Activated CD4-positive, alpha-beta T cell treated with anti-CD3 and anti-CD28 coated beads, Interleukin-2, amount 50 U/mL, for 48 hours (primary cell): ENCODE measurements at regions not wholly inside any gene's neighbourhood (a gene's known extent, or its start where the extent isn't known, plus 50 kb on each side); places are given as distances from the start of the nearest gene placed in this dataset.

Source experiments
- DNase-seq, 2 experiments: peaks; one replicate each; pipeline ENCODE4 v3.0.0-alpha.2; 2020

DNA sequence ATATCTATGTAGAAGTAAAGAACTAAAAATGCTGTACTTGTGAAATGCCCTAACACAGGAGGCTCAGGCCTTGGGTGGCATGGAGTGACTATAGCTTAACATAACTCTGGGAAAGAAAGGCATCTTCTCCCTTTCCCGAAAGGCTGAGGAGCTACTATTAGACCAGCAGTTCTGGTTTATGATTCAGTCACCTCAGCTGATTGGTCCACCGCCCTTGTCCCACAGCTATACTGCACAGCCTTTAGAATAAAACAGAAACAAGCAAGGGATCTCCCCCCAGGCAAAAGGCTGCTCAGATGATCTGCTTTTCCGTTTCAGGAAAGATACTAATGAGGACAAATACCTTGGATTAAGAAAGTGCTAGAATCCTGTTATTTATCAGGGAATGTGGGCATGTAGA is 171.3 kb downstream of the SNCA start:
- no peak for DNase-seq

DNA sequence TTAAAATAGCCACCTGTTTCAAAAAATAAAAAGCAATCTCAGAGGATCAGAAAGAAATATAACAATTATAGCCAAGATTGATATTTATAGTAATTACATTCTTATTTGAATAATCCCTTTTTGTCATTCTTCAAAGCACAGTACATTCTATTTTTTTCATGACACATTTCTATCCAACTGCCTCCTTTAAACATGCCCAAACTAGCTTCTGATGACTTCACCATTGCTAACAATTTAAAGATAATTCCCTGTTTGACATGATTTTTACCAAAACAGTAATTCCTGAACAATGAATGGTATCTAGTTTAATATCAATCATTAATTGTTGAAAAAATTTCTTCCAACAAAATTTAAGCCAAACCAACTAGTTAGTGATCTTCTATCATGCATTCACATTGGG is 172.4 kb downstream of the SNCA start:
- DNase-seq, result no peak

DNA sequence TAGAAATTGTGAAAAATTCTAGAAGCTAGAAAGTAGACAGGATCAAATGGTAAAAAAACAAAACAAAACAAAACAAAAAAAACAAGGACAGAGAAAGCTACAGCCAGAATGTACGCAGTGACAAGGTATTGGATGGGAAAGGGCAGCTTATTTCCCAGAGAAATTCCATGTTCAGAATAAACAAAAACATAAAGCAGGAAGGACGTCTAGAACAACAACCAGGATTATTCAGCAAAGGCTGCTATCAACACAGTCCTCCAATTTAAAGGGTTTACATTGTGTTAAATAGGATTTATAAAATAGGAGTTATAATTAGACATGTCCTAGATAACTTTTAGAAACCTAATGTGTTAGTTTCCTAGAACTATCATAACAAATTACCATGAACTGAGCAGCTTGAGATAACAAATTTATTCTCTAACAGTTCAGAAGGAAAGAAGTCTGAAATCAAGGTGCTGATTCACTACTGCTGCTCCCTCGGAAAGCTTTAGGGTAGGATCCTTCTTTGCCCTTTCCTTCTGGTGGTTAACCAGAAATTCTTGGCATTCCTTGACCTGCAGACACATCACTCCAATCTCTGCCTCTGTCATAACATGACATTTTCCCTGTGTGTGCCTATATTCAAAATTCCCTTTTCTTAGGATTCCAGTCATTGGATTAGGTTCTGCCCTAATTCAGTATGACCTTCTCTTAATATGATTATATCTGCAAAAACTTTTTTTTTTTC is 175.6 kb downstream of the SNCA start:
- DNase-seq, result no peak

DNA sequence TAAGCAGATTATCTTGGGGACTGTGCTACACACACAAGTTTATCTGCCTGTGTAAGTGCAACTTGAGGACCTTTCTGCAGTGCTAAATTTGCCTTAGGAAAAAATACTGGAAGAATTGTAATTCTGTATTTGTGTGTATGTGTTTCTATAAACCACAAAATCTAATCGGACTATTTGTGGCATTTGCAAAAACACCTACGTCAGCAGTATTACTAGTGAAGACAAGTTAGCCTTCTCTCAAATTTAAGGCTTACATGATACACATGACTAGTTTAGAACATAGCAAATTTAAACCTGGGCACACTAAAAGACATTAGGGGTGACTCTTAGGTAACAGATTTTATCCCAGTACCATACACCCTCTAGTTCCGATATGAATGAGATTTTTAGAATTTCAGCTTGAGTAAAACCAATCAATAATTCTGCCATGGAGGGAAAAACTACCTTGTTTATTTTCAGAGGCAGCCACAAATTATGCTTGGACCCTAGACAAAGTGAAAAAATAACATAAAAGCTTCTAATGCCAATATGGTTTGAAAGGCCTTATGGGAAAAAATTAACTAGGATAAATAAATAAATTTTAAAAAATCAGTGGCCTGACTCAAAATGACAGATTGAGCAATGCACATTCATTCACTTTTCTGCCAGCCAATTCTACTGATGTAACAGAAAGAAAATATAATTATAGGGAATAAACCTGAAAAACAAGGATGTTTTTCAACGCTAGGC is 176.4 kb downstream of the SNCA start:
- no peak for DNase-seq

DNA sequence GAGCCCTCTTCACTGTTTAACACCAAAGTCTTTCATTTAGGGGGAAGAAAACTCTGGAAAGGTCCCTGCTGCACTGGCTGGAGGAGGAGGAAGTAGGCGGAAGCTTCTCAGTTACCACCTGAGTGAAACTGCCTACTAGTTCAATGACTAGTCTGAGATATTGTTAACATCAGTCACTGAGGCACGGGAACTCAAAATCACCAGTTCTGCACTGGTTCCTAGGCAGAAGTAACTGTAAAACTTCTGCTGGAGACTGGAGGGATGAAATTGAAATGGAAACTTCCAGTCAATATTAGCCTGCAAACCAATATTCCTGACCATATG is 178.3 kb downstream of the SNCA start:
- no peak for DNase-seq

DNA sequence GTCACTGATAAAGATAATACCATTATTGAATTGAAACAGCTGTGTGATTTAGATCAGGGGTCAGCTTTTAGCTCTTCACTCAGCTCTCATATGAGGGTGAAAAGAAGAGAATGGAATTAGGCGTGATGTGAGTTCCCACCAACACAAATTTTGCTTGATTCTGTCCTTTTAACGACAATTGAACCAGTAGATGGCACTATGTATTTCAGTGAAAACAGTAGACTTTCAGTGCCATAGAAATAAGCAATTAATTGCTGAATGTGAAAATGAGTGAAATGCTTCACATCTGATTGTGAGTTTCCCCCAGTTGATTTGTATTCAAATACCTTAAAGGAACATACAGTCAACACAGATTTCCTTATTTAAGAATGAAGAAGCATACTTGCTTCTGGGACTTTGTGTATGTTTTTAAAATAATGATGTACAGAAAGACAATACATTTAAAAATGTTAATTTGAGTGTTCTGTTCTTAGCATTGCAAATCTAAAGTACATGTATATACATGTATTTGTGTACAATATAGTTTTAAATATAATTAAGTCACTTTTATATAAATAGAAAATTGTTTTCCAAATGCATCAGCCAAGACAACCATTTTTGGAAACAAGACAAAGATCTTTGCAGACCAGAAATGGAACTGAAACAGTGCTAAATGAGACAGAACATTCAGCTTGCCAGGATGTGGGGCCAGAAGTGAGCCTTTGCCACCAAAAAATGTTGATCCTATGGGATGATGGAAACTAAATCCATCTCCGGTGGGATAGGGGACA is 178.8 kb downstream of the SNCA start:
- no peak for DNase-seq

DNA sequence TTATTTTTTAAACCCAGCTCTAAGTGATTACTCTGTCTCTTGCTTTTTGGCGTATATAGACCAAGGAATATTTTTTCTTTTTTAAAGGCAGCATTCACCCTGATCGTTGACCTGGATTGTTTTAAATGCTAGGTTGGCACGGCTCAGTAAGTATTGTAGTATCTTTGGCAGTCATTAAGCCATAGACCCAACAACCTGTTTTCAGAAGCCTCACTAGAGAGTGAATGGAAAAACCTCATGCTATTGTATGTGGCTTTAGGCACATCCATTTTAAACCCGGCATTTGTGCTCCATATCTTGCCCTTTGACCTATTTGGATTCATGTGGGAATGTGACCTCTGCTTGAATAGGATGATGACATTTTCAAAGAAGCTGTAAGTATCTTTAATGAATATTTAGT is 183.9 kb downstream of the SNCA start:
- no peak for DNase-seq

DNA sequence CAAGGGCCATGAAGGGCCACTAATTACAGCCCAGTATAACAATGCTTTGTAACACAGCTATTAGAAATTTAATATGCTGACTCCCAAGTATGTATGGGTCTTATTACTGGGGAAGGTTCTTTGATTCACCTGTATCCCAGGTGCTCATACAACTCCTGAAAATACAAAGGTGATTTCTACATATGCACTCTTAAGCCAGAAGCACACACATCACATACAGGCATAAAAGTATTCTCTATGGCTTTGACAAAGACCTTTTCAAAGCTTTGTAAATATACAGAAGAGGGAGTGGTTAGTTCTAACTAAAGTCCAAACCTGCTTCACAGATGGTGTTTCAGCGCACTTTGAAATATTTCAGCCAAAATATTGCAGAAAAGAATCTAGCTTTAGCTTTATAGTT is 191.5 kb downstream of the SNCA start:
- DNase-seq, result no peak

DNA sequence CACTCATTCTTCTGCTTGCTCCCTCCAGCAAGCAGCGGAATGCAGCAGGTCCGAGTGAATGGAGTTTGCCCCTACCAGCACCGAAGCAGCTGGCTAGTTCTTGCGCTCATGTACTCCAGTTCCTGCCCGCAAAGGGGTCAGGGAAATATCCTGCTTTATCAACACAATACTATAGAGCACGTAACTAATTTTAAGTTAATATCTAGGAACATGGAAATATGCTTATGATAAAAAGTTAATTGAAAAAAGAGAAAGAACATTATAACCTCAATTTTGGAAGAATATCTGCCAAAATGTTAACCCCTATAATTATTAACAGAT is 195.6 kb downstream of the SNCA start:
- DNase-seq, result no peak

DNA sequence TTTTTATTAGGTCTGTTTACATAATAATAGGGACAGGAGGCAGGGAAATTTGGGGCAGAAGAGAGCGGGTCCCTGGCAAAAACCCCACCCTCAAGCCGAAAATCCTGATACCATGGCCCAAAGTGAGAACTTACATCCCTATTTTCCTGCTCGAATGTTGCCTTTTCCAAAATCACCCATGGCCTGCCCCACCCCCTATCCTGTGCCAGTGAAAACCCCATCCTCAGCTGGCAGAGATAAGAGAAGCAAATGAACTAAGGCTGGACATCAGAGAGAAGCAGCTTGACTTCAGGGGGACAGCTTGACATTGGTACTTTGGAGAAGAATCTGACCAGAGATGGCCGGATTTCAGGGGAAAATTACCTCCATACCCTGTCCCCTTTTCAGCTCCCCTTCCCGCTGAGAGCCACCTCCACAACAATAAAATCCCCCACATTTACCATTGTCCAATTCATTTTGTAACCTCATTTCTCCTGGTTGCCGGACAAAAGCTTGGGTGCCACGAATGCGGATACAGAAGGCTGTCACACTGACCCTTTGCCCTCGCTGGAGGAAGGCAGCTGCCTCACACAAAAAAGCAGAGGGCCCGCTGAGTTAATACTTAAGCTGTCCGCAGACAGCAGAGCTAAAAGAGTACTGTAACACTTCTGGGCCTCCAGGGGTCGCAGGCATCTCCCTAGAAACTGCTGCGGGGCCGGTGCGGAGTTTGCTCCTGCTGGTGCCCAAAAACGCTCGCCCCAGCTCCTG is 196.2 kb downstream of the SNCA start:
- DNase-seq, result no peak

DNA sequence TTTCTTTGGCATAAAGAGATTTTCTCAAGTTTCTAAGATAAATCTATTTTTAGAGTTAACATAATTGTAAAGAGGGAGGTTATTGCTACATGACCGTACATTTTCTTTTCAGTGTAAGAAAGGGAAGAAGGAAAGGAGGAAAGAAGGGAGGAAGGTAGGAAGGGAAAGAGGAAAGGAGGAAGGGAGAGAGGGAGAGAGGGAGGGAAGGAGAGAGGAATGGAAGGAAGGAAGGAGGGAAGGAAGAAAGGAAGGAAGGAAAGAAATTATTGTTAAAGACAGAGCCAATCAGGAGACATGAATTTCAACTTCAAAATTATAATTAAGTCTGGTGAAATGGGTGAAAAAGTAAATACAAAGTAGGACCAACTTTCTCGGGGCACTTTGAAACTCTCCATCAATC is 197.6 kb downstream of the SNCA start:
- no peak for DNase-seq

DNA sequence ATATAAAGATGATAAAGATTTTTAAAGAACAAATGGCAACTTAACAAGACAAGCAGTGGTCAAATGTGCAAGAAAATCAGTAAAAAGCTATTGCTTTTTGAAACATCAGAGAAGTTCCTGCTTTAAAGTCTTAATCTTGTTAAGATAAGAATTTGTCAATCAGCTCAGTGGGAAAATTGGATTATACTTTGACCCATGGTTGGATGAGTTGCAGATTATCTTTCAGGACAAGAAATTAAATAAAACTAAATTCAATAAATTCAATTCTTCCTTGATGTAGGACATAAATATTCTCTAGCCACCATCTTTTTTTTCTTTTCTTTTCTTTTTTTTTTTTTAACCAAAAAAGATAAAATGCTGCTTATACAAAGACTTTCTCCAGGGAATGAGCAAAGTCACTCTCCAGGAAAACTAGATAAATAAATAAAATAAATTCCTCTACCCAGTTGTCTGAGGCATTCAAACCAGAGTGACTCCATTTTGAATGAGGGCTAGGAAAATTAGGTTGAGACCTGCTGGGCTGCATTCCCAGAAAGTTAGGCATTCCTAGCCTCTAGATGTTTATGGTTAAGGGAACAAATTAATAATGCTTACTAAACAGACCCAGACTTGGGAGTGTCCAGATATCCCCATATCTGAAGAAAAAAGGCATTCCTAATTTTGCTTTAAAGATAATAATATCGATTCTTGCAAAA is 211.2 kb downstream of the SNCA start:
- DNase-seq, result no peak

DNA sequence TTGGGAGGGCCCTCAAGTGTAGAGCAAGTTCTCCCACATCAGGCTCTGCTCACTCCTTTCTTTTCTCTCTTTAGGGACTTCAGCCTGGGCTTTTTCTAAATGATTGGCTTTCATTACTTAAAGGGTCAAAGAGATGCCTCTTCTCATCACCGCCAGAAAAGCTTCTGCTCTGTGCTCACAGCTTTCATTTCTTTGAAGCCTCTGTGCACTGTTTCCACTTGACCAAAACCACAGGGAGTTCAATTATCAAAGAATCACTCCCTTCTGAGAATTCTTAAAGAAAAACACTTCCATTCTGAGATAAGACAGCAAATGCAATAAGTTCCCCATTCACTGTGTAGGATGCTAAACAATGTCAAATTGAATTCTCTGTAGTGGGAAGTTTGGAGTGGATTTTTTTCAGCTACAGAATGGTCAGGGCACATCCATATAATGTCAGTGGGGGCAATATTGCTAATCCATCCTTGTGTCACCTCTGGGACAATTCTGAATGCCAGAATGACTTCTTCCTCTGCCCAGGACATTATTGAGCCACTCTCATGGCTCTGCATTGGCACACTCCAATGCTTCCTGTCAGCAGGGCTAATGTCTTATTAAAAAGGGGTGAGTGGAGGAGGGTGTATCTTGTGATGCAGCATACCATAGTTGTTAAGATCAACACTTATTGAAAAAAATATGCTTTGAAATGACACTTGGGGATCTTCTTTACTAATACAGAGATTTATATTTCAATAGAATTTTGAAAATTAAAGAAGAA is 217.6 kb downstream of the SNCA start:
- no peak for DNase-seq

DNA sequence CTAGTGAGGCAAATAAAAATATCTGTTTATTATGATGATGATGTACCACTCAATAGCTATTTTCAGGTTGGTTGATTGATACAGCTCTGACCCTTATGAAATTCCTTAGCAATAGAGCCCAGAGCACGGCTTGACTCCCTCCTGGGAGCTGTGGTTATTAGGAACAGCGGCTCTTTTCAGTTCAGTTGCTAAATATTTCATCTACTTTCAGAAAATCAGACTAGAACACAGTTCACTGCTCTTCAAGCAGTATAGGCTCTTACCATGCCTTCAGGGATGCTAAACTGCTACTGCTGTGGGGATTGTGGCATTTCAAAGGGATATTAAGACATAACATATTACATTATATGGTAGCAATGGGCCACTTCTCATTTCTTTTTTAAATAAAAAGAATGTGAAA is 218.8 kb downstream of the SNCA start:
- no peak for DNase-seq

DNA sequence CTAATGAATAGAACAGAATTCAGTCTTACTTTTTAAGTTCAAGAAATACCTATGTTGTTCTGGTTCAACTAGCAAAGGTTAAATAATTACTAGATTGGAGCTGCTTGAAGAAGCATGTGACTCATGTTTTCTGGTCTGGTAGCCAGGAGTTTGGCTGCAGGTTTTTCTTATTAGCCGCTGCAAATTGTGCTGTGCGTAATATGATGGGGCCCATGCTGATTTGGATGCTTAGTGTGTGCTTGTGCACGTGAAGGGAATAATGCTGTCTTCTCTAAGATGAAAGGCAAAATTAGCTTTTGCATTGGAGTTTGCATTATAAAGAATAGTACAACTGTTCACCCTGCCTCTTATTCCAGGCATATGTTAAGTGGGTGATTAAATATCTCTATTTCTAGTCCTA is 219.6 kb downstream of the SNCA start:
- DNase-seq, result no peak

DNA sequence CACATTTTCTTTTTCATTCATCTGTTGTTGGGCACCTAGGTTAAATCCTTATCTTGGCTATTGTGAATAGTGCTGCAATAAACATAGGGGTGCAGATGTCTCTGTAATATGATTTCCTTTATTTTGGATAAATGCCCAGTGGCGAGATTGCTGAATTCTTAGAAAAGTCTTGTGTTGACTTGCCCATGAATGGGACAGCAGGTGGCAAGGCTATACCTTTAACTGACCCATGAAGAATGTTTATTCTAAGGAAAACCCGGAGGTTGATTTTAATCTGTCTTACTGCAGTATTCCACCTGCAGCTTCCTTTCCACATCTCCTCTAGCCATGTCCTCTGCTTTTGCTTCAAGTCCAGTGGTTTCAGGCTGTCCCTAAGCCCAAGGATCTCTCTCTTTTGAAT is 220.6 kb downstream of the SNCA start:
- no peak for DNase-seq

DNA sequence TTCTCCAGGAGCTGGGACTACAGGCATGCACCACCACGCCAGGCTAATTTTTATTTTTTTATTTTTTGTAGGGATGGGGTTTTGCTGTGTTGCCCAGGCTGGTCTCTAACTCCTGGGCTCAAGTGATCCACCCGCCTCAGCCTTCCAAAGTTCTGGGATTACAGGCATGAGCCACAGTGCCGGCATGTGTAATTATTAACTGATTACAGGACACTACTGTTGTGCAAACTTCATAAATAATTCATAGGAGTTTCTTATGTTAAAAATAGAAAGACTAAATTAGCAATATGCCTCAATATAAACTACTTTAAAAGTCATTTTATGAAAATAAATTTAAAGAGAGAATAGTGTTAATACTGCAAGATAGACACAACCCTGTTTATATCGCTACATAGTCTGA is 221.9 kb downstream of the SNCA start:
- no peak for DNase-seq

DNA sequence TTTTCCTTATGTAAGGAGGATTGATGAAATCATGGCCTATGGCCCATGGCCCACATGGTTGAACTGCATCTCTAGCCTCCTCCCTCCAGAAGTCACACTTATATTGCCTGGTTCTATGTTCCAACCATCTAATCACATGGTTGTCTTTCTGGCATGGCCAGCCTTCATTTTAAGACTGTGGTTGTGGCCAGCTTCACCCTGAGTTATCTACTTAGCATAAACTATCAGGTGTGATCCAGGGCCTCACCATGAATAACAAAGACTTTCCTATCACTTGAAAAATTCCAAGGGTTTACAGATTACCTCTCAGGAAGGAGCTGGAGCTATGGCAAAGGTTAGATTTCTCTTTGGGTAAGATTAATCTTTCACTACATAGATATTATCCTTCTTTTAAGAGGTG is 222.8 kb downstream of the SNCA start:
- DNase-seq, result no peak

DNA sequence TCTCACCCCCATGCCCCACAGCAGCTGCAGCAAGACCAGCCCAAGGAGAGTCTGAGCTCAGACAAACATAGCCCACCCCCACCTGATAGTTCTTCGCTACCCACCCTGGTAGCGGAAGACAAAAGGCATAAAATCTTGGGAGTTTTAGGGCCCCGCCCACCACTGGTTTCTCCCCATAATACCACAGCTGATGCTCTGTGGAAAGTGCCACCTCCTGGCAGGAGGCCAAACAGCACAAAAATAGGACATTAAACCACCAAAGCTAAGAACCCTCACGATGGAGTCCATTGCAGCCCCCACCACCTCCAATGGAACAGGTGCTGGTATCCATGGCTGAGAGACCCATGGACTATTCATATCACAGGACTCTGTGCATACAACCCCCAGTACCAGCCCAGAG is 226.7 kb downstream of the SNCA start:
- DNase-seq, result no peak

DNA sequence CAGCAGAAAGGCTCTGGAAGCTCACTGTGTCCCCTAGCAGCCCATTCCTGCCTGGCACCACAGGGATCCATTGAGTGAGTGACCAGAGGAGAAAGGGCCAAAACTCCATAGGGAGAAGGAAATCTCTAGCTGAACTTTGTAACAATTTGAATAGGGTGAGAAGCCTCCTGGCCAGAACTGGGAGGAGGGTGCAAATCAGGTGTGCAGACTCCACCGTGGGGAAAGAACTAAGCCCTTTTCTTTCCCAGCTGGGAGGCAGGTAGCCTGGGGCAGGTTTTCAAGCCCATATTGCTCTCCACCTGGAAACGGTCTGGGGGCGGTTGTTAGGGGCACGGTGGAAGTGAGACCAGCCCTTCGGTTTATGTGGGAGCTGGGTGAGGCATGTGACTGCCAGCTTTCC is 227.2 kb downstream of the SNCA start:
- DNase-seq, result no peak

DNA sequence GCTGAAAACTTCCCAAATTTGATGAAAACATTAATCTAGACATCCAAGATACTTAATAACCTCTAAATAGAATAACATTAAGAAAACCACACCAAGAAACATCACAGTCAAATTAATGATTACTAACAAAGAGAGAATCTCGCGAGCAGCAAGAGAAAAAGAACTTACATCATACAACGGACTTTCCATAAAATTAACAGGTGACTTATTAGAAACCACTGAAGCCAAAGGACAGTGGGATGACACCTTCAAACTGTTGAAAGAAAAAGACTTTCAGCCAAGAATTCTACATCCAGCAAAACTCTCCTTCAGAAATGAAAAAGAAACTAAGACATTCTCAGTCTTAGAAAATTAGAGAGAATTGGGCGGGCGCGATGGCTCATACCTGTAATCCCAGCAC is 232.0 kb downstream of the SNCA start:
- no peak for DNase-seq

DNA sequence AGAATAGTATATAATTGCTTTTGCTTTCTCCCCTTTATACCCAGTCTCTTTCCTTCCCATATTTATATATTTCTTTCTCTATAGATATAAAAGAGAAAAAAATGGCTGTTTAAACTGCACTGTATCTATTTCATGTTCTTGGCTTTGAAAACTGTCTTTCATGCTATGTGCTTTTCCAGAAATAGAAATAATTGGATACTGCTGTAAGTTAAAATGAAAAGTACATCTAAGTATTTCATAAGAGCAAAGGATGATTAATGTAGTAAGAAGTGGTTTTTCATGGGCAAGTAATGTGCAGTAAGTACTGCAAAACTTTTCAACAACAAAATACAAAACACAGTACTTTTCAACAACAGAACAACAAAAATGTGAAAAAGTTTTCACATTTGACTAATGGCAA is 237.9 kb downstream of the SNCA start:
- no peak for DNase-seq
